ENCODE measurements at regions not wholly inside any gene's neighbourhood (a gene's known extent, or its start where the extent isn't known, plus 50 kb on each side); places are given as distances from the start of the nearest gene placed in this dataset.

DNA sequence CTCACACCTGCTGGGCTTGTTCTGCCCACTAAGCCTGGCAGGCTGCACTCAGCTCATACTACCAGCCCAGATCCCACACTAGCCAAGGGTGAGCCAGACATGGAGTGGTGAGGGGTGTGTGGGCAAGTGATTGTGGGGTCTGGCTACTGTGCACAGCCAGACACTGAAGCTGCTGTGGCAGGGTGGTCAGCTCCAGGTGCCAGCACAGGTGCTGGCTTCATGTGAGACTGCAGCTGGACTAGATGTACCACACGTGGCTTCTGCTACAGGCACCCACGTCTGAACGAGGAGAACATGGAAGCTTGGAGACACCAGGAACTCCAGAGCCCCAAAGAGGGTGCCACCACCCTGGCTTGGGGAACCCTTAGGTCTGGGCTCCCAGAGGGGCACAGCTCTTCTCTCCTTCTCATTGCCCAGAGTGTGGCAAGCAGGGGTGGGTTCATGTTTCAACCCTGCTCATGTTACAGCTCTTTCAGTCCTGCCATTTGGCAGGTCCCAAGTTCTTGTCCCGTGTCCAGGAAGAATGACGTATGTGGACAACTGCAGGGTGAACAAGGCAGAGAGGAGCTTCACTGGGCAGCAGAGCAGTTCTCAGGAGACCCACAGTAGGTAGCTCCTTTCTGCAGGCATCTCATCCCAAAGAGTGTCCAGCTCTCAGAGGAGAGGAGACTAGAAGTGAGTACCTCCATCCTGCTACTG lies 1624.2 kb upstream of the TMEFF2 start:
- Histone ChIP-seq H2AFZ (ENCODE audit: insufficient read depth, low read depth, low read length, poor library complexity, severe bottlenecking) (no peak overlapping the region), H3K9ac (ENCODE audit: insufficient read depth, low read length, poor library complexity, severe bottlenecking) (no peak overlapping the region), H4K20me1 (ENCODE audit: insufficient read depth, low read length) (no peaks in the 10 kb centered on the region), H3K4me3 (replicated peaks in 1 of 3; ENCODE audit: low read depth in 2 of 3, low read length in 3 of 3) (no peak overlapping the region), H3K36me3 (replicated peaks in 1 of 2; ENCODE audit: control insufficient read depth in 1 of 2, insufficient read depth in 2 of 2, low read length in 2 of 2) (no peaks in the 10 kb centered on the region), H3K4me2 (replicated peaks; ENCODE audit: extremely low read depth, low read length, poor library complexity, severe bottlenecking) (no peak overlapping the region), H3K79me2 (ENCODE audit: insufficient read depth, low read length) (no peaks in the 10 kb centered on the region), H3K9me3 (replicated peaks in 1 of 2; ENCODE audit: control insufficient read depth in 1 of 2, insufficient read depth in 1 of 2, low read length in 2 of 2) (peaks cover 14 to 17% of the 10 kb centered on the region in 2 donors), H3K27ac (ENCODE audit: low read depth in 1 of 2, low read length in 2 of 2) (no peak overlapping the region), H3K27me3 (ENCODE audit: control insufficient read depth in 2 of 2, insufficient read depth in 2 of 2, low read length in 2 of 2) (no peaks in the 10 kb centered on the region), H3K4me1 (ENCODE audit: control insufficient read depth in 1 of 2, insufficient read depth in 2 of 2, low read length in 2 of 2) (no peaks in the 10 kb centered on the region)
- DNase-seq: no peak
- no peaks in the 10 kb centered on the region for H3K36me3 Mint-ChIP-seq
- no peaks in the 10 kb centered on the region for H3K4me1 Mint-ChIP-seq
- WGBS (ENCODE audit: insufficient coverage): 98% methylated on average over 5 of the region's 5 CpGs
- H3K4me3 Mint-ChIP-seq: no peak overlapping the region
- TF ChIP-seq, protein P1, sequence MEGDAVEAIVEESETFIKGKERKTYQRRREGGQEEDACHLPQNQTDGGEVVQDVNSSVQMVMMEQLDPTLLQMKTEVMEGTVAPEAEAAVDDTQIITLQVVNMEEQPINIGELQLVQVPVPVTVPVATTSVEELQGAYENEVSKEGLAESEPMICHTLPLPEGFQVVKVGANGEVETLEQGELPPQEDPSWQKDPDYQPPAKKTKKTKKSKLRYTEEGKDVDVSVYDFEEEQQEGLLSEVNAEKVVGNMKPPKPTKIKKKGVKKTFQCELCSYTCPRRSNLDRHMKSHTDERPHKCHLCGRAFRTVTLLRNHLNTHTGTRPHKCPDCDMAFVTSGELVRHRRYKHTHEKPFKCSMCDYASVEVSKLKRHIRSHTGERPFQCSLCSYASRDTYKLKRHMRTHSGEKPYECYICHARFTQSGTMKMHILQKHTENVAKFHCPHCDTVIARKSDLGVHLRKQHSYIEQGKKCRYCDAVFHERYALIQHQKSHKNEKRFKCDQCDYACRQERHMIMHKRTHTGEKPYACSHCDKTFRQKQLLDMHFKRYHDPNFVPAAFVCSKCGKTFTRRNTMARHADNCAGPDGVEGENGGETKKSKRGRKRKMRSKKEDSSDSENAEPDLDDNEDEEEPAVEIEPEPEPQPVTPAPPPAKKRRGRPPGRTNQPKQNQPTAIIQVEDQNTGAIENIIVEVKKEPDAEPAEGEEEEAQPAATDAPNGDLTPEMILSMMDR (IDR thresholded peaks at IDR 0.05): no peak
- peaks cover 5 to 15% (median 10%) of the 10 kb centered on the region in 7 donors for H3K9me3 Mint-ChIP-seq
- no peak overlapping the region for H3K27ac Mint-ChIP-seq
- H3K27me3 Mint-ChIP-seq (ENCODE audit: low read depth in 3 of 3): peaks cover 0 to 3% (median 0%) of the 10 kb centered on the region in 3 donors
- intact Hi-C loops (cut with micrococcal nuclease): no loop called here

DNA sequence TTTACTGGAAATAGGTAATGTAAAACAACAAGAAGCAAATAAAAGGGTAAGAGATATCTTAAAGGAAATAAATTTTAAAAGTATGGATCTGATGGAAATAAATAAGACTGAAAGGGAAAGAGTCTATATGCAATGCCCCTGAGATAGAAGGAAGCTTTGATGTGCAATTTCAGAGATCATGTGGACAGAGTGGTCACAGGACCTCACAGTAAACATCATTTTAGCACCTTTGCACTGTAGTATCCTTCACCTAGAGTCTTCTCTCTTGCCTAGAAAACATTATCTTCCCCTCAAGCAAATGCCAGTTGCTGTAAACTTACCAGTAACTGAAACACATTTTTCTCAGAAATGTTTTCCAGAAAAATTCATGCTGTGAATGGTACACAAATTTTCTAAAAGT lies 1621.3 kb upstream of the TMEFF2 start:
- TF ChIP-seq, protein P1 (IDR thresholded peaks at IDR 0.05): no peak
- no peaks in the 10 kb centered on the region for H3K36me3 ChIP-seq (replicated peaks in 1 of 2; ENCODE audit: control insufficient read depth in 1 of 2, insufficient read depth in 2 of 2, low read length in 2 of 2)
- no peaks in the 10 kb centered on the region for H3K36me3 Mint-ChIP-seq
- H3K27ac Mint-ChIP-seq: no peak overlapping the region
- no peaks in the 10 kb centered on the region for H3K4me1 Mint-ChIP-seq
- no peak overlapping the region for H3K4me3 ChIP-seq (replicated peaks in 1 of 3; ENCODE audit: low read depth in 2 of 3, low read length in 3 of 3)
- no peak overlapping the region for H3K4me3 Mint-ChIP-seq
- no peak overlapping the region for H2AFZ ChIP-seq (ENCODE audit: insufficient read depth, low read depth, low read length, poor library complexity, severe bottlenecking)
- intact Hi-C loops (cut with micrococcal nuclease): no loop called here
- no peaks in the 10 kb centered on the region for H3K27me3 ChIP-seq (ENCODE audit: control insufficient read depth in 2 of 2, insufficient read depth in 2 of 2, low read length in 2 of 2)
- H3K4me1 ChIP-seq (ENCODE audit: control insufficient read depth in 1 of 2, insufficient read depth in 2 of 2, low read length in 2 of 2): no peaks in the 10 kb centered on the region
- H3K79me2 ChIP-seq (ENCODE audit: insufficient read depth, low read length): no peaks in the 10 kb centered on the region
- no peak overlapping the region for H3K9ac ChIP-seq (ENCODE audit: insufficient read depth, low read length, poor library complexity, severe bottlenecking)
- peaks cover 4 to 15% (median 13%) of the 10 kb centered on the region in 7 donors for H3K9me3 Mint-ChIP-seq
- H3K9me3 ChIP-seq (replicated peaks in 1 of 2; ENCODE audit: control insufficient read depth in 1 of 2, insufficient read depth in 1 of 2, low read length in 2 of 2): peaks cover 14 to 19% of the 10 kb centered on the region in 2 donors
- H3K27me3 Mint-ChIP-seq (ENCODE audit: low read depth in 3 of 3): peaks cover 0 to 2% (median 2%) of the 10 kb centered on the region in 3 donors
- H4K20me1 ChIP-seq (ENCODE audit: insufficient read depth, low read length): no peaks in the 10 kb centered on the region
- H3K27ac ChIP-seq (ENCODE audit: low read depth in 1 of 2, low read length in 2 of 2): no peak overlapping the region
- no peak overlapping the region for H3K4me2 ChIP-seq (replicated peaks; ENCODE audit: extremely low read depth, low read length, poor library complexity, severe bottlenecking)
- no peak for DNase-seq

Measured in CD14-positive monocyte (primary cell).